ENCODE measurements at regions not wholly inside any gene's neighbourhood (a gene's known extent, or its start where the extent isn't known, plus 50 kb on each side); places are given as distances from the start of the nearest gene placed in this dataset.

GRCh38 chr6:11366183-11366933 is 133.9 kb upstream of the NEDD9 start:
- no peak for TF ChIP-seq POLR2A (IDR thresholded peaks at IDR 0.05; ENCODE audit: low read depth, low read length)
- TF ChIP-seq POLR2AphosphoS5 (IDR thresholded peaks at IDR 0.05; ENCODE audit: low read depth, low read length) = no peak
- TF ChIP-seq TAF1 (IDR thresholded peaks at IDR 0.05; ENCODE audit: borderline replicate concordance, low read depth, low read length) = no peak
